ENCODE measurements at regions not wholly inside any gene's neighbourhood (a gene's known extent, or its start where the extent isn't known, plus 50 kb on each side); places are given as distances from the start of the nearest gene placed in this dataset.

DNA sequence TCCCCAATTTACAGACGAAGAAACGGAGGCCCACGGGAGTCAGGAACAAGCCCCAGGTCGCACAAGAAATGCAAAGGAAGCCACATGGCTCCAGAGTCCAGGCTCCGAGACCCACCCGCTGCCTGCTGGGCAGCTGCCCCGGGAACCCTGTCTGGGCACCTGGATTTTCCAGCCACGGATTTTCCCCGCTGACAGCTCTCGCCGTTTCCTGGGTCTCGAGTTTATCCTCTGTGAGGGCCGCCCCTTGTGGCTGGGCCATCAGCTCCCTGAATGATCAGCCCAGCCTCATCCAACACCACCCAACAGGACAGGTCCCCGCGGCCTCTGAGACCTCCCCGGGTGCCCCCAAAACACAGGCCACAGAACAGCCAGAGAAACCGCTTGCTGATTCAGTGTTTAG lies 189.7 kb downstream of the BRD1 start:
- no peak for DNase-seq

DNA sequence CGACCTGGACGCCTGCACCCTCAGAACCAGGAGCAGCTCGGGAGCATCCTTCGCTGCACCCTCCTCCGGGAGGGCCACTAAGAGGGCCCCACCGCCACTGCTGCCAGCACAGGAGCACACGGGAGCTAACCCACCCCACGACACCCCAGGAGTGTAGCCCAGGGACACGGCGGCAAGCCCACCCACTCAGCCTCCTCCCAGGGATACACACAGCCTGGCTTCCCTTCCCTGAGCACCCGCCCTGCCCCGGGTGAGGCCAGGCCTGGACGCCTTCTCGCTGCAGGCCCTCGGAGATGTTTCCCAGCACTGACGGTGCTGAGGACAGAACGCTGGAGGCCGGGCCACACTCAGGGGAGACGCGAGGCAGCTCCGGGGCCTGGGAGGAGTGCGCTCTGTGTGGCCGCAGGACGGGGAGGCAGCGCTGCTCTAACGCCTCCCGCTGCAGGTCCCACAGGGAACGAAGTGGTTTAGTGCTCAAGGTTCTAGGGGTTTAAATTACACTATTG lies 190.4 kb downstream of the BRD1 start:
- DNase-seq, result no peak

DNA sequence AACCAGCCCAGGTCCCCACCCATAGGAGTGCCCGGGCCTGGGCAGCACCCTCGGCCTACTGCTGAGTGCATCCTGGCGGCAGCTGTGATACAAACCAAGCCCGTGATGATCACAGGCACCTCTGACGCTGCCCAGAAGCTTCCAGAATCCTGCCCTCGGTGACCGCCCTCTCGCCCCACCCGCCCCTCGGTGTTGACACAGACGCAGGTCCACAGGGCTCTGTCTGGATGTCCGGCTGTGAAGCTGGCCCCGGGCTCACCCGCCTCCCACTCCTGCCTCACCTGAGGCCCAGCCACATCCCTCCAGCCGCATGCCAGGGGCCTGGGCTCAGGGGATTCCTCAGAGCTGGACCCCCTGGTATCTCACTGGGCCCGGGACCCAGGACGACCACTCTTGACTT lies 191.0 kb downstream of the BRD1 start:
- DNase-seq, result no peak

DNA sequence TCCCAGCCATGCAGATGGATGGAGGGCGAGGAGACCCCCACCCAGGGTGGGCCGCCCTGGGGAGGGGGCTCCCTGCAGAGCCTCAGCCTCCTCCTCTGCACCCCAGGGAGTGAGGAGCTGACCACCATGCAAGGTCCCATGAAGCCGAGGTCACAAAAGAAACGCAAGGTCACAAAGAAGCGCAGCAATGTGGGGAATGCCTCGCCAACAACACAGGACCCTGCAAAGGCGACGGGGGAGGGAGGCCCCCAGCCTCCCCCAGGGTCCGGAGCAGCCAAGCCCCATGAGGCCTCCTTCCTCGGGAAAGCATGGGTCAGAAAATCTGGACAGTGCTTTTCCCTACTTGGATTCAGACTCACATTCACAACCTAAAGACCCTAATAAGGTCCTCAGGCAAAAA lies 191.5 kb downstream of the BRD1 start:
- no peak for DNase-seq

DNA sequence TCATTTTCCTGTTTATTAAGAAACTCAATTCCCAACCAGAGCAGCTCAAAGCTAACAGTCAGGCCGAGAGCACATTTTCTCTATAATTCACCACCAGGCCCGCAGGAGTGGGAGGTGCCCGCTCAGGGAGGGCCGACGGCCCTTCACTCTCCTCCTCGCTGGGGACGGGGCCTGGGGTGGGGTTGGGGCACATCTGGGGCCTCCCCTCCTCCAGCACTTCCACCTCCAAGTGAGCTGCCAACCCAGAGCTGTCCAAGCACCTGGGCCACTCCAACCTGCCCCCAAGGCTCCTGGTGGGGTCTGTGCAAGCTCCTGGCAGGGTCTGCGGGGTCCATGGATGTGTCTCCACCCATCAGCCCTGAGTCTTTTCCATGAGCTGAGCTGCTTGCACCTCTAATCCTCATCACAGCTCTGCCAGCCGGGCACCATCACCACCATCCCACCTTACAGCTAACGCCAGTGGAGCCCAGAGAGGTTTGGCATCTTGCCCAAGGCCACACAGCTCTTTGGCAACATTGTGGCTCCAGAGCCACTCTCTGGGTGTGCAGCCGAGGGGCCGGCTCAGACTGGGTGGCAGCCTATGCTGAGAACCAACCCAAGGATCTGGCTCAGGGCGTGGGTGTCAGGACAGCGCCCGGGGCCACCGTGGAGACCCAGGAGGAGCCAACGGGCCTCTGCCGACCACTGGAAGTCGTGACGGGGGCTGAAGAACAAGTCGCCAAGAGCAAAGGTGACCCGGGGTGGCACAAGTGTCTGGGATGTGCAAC lies 193.5 kb downstream of the BRD1 start:
- no peak for DNase-seq

DNA sequence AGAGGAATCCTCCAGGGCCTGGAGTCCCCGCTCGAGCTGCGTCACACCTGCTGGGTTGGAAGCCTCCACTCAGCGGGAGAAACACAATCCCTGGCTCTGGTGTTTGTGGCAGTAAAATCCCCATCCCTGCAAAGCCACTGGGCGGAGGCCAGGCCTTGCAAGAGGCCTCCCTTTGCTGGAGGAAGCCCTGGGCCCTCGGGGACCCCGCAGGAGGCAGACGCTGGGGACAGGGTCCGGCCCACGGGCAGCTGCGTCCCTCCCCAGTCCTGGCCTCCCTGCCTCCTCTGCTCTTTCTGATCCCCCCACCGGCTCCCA lies 194.7 kb downstream of the BRD1 start:
- no peak for DNase-seq

DNA sequence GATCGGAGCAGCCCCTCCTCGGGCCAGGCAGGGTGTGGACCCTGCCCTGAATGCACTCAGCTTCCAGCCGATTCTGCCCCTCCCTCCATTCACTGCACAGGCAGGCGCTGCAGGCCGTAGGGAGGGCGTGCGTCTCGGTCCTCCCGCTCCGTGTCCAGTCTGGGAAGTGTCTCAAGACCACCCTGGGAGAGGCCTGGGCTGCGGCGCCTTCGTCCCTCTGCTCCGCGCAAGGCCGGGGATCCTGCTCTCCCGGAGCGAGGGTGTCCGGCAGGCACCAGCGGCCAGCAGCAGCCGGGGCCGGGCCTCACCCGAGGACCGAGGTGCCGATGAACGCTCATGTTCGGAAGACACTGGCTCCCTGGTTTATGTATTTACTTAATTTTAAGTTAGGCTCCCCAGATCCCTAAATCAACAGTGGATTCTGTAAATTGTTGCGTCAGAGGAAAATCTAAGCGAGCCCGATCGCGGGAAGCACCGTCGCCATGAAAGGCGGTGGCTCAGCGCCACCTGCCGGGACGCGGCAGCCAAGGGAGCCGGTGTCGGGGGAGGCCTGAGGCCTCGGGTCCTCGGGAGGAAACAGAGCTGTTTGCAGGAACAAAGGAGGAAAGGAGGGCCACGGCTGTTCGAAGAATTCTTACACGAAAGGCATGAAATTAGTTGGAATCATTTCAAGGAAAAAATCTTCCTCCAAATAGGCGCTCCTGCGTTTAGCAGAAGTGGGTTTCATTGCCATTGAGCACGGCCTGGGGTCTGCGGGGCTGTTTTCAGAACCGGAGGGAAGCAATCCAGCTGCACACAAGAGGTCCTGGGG lies 195.3 kb downstream of the BRD1 start:
- DNase-seq, result peak in 1 of 2 experiments; percentile 9

DNA sequence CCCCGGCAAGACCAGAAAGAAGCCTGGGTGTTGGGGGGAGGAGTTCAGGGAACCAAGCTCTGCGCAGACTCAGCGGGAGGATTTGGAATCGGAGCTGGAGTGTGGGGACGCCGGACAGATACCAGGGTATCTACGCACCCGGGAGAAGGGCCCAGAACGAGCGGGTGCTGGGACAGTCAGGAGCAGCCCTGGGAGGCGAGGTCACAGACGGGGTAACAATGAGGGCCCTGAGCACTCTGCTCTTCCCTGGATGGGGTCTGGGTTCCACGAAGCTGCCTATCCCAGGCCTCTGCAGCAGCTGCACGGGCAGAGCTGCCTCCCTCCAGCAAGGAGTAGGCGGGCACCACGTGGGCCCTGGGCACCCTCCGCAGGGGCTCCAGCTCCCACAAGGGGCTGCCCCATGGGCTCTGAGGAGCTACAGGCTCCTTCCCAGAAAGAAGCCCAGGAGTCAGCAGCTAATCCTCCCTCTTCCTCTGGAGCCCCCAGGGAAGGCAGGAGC lies 197.2 kb downstream of the BRD1 start:
- no peak for DNase-seq

DNA sequence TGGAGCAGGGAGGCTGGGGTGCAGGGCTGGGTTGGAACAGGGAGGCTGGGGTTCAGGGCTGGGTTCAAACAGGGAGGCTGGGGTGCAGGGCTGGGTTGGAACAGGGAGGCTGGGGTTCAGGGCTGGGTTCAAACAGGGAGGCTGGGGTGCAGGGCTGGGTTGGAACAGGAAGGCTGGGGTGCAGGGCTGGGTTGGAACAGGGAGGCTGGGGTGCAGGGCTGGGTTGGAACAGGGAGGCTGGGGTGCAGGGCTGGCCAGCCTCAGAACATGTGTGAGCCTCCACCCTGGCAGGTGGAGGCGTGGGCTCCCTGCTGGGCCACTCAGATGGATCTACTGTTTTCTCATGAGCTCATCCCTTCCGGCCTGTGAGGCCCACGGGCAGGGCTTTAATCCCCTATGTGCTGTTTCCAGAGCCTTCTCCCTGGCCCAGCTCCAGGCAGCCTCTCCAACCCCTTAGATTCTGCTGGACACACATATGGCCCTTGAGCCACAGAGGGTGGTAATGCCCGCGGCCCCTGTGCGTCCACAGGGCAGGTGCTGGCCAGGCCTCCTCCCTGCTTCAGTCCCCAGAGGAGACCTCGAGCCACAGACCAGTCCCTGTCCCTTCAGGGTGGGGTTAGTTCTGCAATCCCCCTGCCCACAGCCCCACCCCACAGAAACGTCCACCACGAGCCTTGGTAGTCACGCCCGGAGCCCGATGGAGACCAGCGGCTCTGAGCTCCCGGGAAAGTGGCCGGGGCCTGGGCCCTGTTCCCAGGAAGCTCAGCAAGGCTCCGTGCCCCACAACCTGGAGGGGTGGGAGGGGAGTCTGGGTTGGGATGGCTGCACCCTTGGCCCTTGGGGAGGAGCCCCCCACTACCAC lies 197.9 kb downstream of the BRD1 start:
- DNase-seq, result no peak

DNA sequence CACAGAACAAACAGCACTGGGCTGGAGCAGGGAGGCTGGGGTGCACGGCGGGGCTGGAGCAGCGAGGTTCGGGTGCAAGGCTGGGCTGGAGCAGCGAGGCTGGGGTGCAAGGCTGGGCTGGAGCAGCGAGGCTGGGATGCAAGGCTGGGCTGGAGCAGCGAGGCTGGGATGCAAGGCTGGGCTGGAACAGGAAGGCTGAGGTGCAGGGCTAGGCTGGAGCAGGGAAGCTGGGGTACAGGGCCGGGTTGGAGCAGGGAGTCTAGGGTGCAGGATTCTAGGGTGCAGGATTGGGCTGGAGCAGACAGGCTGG lies 198.5 kb downstream of the BRD1 start:
- DNase-seq, result no peak

DNA sequence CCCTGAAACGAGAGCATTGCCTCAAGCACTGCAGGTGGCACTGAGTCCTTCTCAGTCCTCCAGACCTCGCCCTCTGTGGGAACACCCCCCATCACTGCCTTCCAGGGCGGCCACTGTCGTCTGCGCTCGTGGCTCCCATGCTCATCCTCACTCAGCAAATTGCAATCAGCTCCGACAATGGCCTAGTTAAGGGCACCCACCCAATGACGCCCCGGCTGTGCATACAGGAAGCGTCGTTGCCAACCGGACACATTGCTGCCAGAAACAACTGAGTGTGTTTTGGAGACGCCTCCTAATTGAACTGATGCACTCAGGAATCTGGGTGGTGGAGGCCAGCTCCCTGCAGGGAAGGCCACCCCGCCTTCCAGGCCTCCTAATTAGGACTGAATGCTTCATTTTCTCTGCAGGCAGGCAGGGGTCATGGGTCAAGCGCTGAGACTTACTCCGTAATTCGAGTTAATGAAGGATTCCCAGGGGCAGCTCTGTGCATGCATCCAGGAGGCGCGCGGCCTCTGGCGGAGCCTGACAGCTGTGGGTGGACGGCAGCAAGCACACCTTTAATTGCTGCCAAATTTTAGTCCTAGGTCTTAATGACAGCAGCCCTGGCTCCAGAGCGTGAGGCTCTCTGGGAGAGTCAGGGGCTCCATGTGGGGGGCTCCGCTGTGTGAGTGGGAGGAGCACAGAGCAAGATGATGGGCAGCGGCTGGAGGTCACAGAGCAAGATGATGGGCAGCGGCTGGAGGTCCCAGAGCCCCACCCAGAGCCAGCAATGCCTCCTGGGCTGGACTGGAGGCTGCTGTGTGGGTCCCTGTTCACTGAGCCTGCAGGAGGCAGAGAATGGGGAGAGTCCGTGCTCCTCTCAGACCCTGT lies 199.0 kb downstream of the BRD1 start:
- no peak for DNase-seq

DNA sequence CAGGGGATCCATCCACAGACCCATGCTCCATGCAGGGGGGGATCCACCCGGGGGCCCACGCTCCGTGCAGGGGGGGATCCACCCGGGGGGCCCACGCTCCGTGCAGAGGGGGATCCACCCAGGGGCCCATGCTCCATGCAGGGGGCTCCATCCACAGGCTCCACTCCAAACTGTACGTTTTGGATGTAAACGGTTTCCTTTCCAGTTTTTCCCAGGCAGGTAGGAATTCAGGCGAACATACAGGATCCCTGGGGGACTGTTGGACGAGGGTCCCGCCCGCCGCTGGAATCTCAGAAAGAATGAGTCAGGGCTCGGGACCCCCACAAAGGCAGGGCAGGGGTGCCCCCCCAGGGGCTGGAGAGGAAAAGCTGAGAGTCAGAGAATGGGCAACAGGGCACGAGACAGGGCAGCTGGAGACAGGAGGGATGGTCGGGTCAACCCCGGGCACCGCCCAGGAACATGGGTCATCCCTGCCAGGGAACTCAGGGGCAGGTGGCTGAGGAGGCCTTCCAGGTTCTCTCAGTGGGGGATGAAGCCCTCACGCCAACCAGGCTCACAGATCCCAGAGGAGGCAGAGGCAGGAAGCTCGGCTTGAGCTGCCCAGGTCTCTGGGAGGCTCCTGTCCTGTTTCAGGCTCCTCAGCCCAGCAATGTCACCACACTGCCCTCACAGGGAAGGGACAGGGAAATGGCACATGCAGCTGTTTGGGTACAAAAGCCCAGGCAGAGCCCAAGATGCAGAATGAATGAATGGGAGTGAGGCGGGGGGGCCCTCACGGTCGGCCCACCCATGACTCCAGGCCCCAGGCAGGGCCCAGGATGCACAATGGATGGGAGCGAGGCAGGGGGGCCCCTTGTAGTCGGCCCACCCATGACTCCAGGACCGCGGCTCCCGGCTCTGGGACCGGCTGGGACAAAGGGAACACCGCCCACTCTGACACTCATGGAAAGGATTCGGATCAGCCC lies 200.2 kb downstream of the BRD1 start:
- no peak for DNase-seq

DNA sequence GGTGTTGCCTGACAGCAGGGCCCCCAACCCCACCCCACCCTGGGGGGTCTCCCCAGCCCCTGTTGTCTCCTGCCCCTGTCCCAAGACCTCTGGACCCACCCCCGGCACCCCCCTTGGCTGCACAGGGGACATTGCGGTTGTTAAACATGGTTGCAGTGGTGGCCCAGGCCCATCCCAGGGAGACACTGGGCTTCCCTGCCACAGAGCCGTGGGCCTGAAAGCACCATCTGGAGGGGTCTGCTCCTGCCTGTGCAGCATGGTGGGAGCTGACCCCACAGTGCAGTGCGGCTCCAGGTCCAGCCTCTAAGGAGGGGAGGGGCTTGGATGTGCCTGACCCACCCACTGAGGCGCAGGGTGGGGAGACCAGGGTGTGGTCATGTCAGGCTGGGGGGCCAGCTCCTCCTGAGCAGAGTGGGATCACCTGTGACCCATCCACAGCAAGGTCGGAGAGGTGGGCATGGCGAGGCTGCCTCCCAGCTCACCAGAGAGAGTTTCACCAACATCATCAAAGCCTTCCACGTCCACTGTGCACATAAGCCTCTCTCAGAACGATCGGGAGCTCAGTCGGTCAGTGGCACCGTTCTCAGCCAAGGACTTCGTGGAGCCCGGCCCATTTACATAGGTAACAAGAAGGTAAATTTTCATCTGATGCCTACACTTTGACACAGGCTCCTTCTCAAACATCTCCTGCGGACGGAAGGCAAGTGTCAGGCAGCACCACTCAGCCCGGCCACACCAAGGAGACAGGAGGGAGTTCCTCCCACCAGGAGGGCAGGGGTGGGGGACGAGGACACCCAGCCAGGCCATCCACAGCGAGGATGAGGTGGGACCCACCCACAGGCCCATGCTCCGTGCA lies 201.1 kb downstream of the BRD1 start:
- DNase-seq, result no peak

DNA sequence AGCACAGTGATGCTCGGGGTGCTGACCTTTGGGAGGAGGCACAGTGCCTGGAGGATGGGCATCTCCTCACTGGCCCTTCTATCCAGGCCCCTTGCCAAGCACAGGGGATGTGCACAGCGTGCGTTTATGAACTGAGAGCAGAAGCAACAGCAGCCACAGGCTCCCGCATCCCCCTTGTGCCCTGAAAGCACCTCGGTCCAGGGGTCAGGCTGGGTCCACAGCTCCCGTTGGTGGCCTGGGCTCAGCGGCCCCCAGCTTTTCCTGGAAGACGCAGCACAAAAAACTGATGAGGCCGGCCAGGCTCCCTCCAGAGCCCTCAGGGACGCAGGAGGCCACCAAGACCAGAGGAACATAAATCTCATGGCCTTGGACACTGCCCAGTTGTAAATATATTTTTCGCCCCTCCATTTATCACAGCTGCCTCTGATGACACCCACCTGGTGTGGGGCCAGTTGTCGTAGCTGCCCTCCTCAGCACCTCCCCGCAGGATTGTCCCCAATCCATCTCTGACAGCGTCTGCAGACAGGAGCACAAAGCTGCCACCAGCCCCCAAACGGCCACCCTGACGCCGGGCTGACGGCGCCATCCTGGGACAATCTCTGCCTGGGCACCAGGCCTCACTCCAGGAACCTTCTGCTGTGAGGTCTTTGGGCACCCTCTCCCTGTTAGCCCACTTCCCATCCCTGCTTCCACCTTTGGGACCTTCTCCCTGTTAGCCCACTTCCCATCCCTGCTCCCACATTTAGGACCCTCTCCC lies 203.1 kb downstream of the BRD1 start:
- no peak for DNase-seq

DNA sequence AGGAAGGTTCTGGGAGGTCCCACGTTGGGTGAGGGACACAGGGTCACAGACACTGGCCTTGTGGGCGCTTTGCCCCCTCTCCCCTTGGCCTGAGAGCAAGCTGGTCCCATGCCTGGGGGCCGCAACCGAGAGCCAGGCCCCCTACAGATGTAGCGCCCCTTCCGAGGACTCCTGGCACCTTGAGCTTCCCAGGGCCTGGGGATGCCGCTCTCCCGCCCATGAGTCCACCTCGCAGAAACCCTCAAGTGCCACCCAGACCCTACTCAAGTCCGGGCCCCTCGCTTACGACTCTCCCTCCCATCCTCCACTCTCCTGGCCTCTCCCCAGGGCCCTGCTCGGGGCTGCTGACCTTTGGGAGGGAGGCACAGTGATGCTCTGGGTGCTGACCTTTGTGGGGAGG lies 204.0 kb downstream of the BRD1 start:
- DNase-seq, result no peak

DNA sequence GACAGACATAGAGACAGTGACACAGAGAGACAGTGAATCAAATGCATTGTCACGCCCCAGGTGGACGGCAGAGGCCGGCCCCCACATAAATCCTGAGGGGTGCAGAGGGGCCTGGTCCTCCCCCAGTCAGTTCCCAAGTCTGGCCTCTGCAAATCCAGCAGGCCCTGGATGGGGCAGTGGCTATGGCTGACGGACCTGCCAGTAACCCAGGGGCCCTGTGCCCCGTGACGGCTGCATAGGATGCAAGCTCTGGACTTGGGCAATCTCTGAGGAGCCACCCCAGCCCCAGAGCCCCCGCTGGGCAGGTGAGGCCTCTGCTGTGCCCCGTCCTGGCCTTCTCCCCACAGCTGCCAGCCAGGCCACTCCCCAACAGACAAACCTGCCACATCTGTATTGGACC lies 204.5 kb downstream of the BRD1 start:
- DNase-seq, result no peak

DNA sequence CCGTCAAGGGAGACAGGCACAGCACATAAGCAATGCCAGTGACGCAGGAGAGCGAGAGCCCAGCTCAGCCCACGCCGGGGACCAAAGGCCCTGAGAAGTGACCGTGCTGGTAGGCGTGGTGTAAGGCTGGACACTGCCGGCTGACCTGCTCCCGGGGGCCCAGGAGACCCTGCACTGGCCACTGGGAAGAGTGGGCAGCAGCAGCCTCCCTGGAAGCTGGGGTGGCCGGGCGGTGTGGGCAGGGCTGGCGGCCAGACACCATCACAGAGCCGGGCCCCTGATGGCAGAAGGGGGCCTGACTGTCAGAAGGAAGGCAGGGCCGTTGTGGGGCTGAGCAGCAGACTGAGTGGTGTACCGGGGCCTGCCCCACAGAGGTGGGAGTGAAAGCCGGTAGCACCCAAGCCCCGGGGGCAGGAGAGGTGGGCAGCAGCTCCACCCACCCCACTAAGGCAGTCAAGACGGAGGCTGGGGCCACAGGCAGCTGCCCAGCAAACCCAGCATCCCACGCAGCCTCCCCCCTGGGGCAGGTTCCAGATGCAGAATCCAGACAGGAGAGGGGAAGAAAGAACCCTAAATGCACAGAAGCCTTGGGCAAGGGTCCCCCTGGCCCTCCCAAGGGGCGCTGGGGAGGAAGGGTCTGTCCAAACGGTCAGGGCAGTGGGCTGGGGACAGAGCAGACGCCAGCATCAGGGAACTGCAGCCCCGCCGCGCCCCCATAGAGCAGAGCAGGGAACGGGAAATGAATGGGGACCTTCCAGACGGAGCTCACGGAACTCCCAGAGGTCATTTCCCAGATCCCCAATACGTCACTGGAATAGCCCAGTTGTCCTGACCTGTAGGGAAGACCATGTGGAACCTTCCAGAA lies 205.2 kb downstream of the BRD1 start:
- no peak for DNase-seq

DNA sequence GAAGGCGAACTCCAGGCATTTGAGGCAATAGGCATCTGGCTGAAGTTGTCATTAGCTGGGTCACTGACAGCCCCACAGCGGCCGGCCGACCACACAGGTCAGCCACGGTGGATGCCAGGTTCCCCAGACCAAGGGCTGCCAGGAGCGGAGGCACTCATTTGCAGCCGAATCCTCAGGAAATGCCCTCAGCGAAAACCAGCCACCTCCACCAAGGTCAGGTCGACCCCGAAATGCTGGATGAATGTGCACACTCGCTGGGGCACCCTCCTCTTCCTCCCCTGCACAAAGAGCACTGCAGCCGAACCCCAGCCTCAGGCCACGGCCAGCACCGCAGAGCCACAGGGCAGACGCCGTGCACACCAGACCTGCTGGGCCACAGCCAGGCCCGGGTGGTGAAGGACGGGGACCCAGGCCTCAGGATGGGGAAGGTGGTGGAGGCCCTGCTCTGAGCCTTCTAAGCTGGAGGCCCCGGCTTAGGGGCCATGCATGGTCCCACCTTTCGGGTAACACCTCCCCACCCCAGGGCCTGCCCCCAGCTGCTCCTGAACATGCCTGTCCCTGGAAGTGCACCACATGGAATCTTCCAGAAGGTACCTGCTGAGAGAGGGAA lies 206.0 kb downstream of the BRD1 start:
- DNase-seq, result no peak
